ENCODE measurements at regions not wholly inside any gene's neighbourhood (a gene's known extent, or its start where the extent isn't known, plus 50 kb on each side); places are given as distances from the start of the nearest gene placed in this dataset.

DNA sequence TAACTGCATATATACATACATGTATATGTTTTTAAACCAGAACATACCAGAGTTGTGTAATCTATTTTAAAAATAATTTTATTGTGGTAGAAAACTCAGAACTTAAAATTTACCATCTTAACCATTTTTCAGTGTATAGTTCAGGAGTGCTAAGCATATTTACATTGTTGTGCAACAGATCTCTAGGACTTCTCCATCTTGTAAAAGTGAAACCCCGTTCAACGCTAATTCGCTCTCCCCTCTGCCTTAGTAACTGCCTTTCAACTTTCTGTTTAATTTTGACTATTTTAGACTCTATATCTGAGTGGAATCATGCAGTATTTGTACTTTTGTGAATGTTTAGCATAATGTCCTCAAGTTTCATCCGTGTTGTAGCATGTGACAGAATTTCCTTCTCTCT, 51.8 kb upstream of the SSR3 start:
- WGBS (ENCODE audit: insufficient coverage, insufficient replicate concordance, low lambda C conversion rate, missing lambda C conversion rate): 24% methylated on average over 4 of the region's 4 CpGs
- Histone ChIP-seq H3K4me3 (no peak overlapping the region), H3K27ac (ENCODE audit: control insufficient read depth, insufficient read depth) (no peak overlapping the region; the same call in 1 of the 2 replicates), H3K4me1 (ENCODE audit: control insufficient read depth, insufficient read depth, low read length) (peaks cover 23% of the 10 kb centered on the region), H2AFZ (ENCODE audit: control insufficient read depth, low read depth, low read length) (peak overlapping the region; percentile 91), H4K20me1 (ENCODE audit: control insufficient read depth, insufficient read depth) (no peaks in the 10 kb centered on the region), H3K9me3 (replicated peaks; ENCODE audit: control insufficient read depth, insufficient read depth, low read length) (no peaks in the 10 kb centered on the region; the same call in 2 of the 3 replicates), H3K36me3 (ENCODE audit: control insufficient read depth in 2 of 2, insufficient read depth in 2 of 2, low read length in 1 of 2) (no peaks in the 10 kb centered on the region), H3K4me2 (ENCODE audit: control insufficient read depth, insufficient read depth) (peak overlapping the region; percentile 87), H3K27me3 (replicated peaks in 1 of 2; ENCODE audit: control insufficient read depth in 2 of 2, insufficient read depth in 2 of 2, low read length in 1 of 2) (no peaks in the 10 kb centered on the region), H3K79me2 (ENCODE audit: control insufficient read depth, insufficient read depth, low read length) (no peaks in the 10 kb centered on the region), H3K9ac (ENCODE audit: control insufficient read depth, insufficient read depth, low read length) (no peak overlapping the region)
- in situ Hi-C loops (cut with MboI): no loop called here
- ChIA-PET CTCF (no interaction called here), RAD21 (ENCODE audit: unreplicated experiment) (no interaction called here), SMC1A (ENCODE audit: uncharacterized antibody, unreplicated experiment) (interaction anchor here (2.1 kb wide), 1 partner anchor 67 kb away, joined by 4 read pairs; no protein-coding TSS in a partner anchor), POLR2A (no interaction called here)
- TF ChIP-seq EZH2 (IDR thresholded peaks at IDR 0.05; ENCODE audit: borderline replicate concordance, control insufficient read depth, low read depth, low read length) (no peak), RB1 (IDR thresholded peaks at IDR 0.05; ENCODE audit: borderline replicate concordance) (no peak), IKZF2 (IDR thresholded peaks at IDR 0.05) (no peak), FOXM1 (IDR thresholded peaks at IDR 0.05; ENCODE audit: low read depth, low read length) (no peak), PAX8 (IDR thresholded peaks at IDR 0.05) (no peak)
- TF ChIP-seq, protein P1, sequence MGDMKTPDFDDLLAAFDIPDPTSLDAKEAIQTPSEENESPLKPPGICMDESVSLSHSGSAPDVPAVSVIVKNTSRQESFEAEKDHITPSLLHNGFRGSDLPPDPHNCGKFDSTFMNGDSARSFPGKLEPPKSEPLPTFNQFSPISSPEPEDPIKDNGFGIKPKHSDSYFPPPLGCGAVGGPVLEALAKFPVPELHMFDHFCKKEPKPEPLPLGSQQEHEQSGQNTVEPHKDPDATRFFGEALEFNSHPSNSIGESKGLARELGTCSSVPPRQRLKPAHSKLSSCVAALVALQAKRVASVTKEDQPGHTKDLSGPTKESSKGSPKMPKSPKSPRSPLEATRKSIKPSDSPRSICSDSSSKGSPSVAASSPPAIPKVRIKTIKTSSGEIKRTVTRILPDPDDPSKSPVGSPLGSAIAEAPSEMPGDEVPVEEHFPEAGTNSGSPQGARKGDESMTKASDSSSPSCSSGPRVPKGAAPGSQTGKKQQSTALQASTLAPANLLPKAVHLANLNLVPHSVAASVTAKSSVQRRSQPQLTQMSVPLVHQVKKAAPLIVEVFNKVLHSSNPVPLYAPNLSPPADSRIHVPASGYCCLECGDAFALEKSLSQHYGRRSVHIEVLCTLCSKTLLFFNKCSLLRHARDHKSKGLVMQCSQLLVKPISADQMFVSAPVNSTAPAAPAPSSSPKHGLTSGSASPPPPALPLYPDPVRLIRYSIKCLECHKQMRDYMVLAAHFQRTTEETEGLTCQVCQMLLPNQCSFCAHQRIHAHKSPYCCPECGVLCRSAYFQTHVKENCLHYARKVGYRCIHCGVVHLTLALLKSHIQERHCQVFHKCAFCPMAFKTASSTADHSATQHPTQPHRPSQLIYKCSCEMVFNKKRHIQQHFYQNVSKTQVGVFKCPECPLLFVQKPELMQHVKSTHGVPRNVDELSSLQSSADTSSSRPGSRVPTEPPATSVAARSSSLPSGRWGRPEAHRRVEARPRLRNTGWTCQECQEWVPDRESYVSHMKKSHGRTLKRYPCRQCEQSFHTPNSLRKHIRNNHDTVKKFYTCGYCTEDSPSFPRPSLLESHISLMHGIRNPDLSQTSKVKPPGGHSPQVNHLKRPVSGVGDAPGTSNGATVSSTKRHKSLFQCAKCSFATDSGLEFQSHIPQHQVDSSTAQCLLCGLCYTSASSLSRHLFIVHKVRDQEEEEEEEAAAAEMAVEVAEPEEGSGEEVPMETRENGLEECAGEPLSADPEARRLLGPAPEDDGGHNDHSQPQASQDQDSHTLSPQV (IDR thresholded peaks at IDR 0.05): no peak
- no peak for ATAC-seq
- no peak for DNase-seq (ENCODE audit: low read depth, low spot score)
- FAIRE-seq: no peak
- BruUV-seq (replicated peaks): no TSS peak
- intact Hi-C loops (cut with micrococcal nuclease; ENCODE audit: unreplicated experiment): no loop called here

All from GM12878 (cell line).